SK-N-MC (cell line): ENCODE measurements at regions not wholly inside any gene's neighbourhood (a gene's known extent, or its start where the extent isn't known, plus 50 kb on each side); places are given as distances from the start of the nearest gene placed in this dataset.
A peak's percentile ranks its signal among the peaks of the same experiment; 100 is the strongest.

Source experiments
- DNase-seq: peaks from one replicate; pipeline ENCODE4 v3.0.0-alpha.2; 2011; ENCODE audit warnings: low read depth, low spot score
- H3K27ac ChIP-seq: fragments of 200-600 bp; sonication (generic); 2 replicates; pipeline ENCODE4 v1.5.1; 2016; ENCODE audit warnings: mixed run types
- H3K36me3 ChIP-seq: fragments of 200-600 bp; sonication (generic); 2 replicates; pipeline ENCODE4 v1.6.1; 2017; ENCODE audit warnings: antibody characterized with exemption, low read length, mixed read lengths; ENCODE audit not compliant: insufficient read depth
- H3K4me3 ChIP-seq: fragments of 200-600 bp; sonication (generic); 2 replicates; pipeline ENCODE4 v1.5.1; 2016
- H3K9ac ChIP-seq: fragments of 200-600 bp; sonication (generic); 2 replicates; pipeline ENCODE4 v1.8.0; 2017; ENCODE audit warnings: mixed run types, mixed read lengths; ENCODE audit not compliant: insufficient read length
- H3K9me3 ChIP-seq: fragments of 200-600 bp; sonication (generic); 2 replicates; pipeline ENCODE4 v1.6.1; 2017; ENCODE audit warnings: low read depth, mild to moderate bottlenecking, antibody characterized with exemption, low read length, moderate library complexity, mixed read lengths
- EZH2 ChIP-seq: fragments of 200-600 bp; sonication (generic); IDR thresholded peaks from one replicate; pipeline ENCODE4 v1.6.1; 2017; ENCODE audit warnings: antibody characterized with exemption
- FOXP2 ChIP-seq: optimal IDR thresholded peaks from 2 replicates; pipeline ENCODE3; 2011; ENCODE audit warnings: mild to moderate bottlenecking, moderate library complexity; ENCODE audit not compliant: insufficient read depth; ENCODE audit errors: extremely low read length, control extremely low read depth
- POLR2AphosphoS5 ChIP-seq: IDR thresholded peaks from 2 replicates; pipeline ENCODE4 v1.6.1; 2012; ENCODE audit warnings: mild to moderate bottlenecking, low read depth, low read length, borderline replicate concordance

GRCh38 chr18:8474661-8475060, 134.6 kb upstream of the RAB12 start:
- Histone ChIP-seq H3K9ac (no peak overlapping the region), H3K4me3 (no peak overlapping the region), H3K36me3 (no peaks in the 10 kb centered on the region), H3K27ac (no peak overlapping the region), H3K9me3 (no peaks in the 10 kb centered on the region)
- TF ChIP-seq POLR2AphosphoS5 (no peak), EZH2 (no peak), FOXP2 (no peak)
- DNase-seq = no peak

DNA sequence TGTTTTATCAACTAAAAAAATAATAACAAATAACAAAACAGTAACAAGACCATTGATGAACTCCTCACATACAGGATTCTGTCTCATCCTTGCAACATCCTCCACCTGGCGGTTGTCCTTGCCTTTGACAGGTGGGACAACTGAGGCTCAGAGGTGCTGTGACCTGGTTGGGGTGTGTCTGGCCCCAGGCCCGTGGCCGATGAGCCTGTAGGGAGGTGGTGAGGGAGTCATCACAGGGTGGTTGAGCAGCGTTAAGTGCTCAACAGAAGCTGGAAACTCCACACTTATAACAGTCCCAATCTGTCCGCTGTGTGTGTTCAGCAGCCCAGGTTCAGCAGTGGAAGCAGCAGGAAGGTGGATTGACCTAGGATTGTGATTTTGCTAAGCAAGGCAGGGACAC, 131.6 kb upstream of the RAB12 start:
- H3K9me3 ChIP-seq = no peaks in the 10 kb centered on the region
- H3K9ac ChIP-seq = no peak overlapping the region
- no peaks in the 10 kb centered on the region for H3K36me3 ChIP-seq
- H3K4me3 ChIP-seq = no peak overlapping the region
- H3K27ac ChIP-seq = no peak overlapping the region
- TF ChIP-seq FOXP2 = no peak
- no peak for TF ChIP-seq EZH2
- TF ChIP-seq POLR2AphosphoS5 = no peak
- DNase-seq = no peak

DNA sequence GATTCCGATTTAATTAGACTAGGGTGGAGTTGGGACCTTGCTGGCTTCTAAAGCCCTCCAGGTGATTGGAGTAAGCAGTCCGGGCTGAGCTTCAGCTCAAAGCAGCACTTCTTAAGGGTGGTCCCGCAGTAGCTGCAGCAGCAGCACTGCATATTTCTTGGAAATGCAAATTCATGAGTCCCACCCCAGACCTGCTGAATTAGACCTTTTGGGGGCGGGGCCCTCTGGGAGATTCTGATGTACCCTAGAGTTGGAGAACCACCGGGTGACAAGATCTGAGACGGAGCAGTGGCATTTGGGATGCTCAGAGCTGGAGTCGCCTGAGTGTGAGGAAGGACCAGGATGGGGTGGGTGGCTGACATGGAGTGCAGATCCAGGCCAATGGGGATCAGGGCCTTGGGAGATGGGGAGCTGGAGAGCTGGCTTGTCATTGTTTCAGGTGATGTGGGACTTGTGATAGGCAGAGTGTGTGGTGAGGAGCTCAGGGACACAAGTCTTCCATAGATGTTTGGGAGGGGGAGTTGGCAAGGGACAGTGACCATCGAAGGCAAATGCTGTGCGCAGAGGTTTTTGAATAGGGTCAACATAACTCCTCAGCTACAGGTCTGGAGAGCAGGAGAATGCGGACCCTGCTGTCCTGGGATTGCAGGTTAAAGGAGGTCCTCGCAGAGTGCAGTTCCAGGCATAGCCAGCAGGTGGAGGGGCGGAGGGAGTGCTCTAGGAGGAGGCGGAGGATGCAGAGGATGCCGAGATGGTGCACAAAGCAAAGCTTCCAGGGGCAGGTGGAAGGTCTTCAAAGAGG, 130.9 kb upstream of the RAB12 start:
- DNase-seq = peak; percentile 1
- no peak for TF ChIP-seq POLR2AphosphoS5
- no peak for TF ChIP-seq FOXP2
- no peak for TF ChIP-seq EZH2
- no peaks in the 10 kb centered on the region for H3K36me3 ChIP-seq
- no peaks in the 10 kb centered on the region for H3K9me3 ChIP-seq
- H3K9ac ChIP-seq = no peak overlapping the region
- no peak overlapping the region for H3K27ac ChIP-seq
- H3K4me3 ChIP-seq = no peak overlapping the region

DNA sequence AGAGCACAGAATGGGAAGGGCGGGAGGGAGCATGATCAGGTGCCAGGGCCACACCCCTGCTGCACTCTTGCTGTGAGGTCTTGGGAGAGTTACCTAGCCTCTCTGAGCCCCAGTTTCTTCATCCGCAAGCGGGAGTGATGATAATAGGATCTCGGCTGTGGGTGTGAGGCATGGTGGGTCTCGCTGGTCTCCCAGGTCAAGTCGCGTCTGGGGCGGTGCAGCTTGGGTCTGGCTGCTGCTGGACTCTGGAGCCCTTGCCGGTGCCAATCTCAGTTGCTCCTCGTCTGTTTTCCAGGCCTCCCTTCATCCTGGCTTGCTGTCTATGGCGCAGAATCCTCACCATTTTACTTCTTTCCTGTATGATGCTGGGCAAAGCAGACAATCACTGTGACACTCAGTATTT, 130.3 kb upstream of the RAB12 start:
- no peak overlapping the region for H3K4me3 ChIP-seq

DNA sequence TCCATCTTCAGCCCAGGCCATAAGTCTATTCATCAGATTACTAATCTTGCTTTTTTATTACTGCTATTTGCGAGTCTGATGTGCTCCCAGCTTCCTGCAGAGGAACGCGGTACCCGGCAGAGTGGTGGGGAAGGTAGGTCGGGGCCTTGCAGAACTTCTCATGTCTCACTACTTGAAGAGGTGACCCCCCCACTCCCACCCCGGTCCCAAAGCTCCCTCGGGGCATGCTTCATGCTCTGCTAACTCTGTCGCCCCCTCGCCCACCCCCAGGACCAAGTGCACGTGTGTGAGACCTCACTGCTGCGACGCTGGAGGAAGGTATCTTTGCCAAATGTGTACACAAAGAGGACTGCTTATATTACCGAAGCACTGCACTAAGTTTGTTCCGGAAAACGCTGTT, 129.4 kb upstream of the RAB12 start:
- H3K9me3 ChIP-seq = no peaks in the 10 kb centered on the region
- no peak overlapping the region for H3K4me3 ChIP-seq
- no peaks in the 10 kb centered on the region for H3K36me3 ChIP-seq
- TF ChIP-seq POLR2AphosphoS5 (no peak), FOXP2 (no peak), EZH2 (no peak)
- no peak overlapping the region for H3K9ac ChIP-seq
- H3K27ac ChIP-seq = no peak overlapping the region
- DNase-seq = no peak

More for the DNA sequence above, 130.3 kb upstream of the RAB12 start:
- Histone ChIP-seq H3K36me3 (no peaks in the 10 kb centered on the region), H3K27ac (no peak overlapping the region), H3K9ac (no peak overlapping the region), H3K9me3 (no peaks in the 10 kb centered on the region)
- TF ChIP-seq EZH2 = no peak
- no peak for TF ChIP-seq FOXP2
- no peak for TF ChIP-seq POLR2AphosphoS5
- DNase-seq = no peak

DNA sequence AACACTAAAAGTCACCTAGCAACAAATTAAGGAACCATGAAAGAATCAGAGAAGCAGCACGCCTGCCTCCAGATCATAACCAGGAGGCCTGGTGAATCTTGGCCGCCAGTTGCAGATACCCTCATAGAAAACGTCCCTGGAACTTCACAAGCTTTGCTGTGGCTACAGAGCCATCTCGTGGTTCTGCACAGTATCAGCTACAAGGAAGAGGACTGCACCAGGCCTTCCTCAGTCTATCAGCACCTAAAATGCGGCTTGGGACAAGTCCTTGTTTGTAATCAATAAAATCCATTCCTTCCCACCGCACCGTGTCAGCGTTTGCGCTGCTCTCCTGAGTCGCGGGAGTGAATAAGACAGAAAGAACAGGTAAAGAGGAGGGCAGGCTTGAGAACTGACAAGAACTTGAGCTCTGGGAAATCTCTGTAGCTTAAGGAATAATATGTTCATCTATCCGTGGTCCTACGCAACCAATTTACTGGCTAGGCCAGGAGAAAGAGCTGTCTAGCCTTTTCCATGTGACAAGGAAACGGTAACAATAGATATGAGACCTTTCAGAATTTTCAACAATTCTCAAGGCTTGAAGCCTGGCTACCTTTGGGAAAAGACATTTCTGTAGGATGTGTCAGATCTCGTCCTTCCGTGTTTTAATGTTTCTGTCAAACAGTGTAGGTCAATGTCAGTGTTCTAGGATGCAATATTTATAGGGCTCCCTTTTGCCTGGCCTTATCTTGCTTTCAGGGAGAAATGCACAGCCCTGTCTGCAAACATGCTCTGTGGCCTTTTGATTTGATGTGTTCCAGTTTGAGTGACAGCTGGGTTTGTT, 128.5 kb upstream of the RAB12 start:
- no peak for TF ChIP-seq FOXP2
- no peak for TF ChIP-seq EZH2
- no peak for TF ChIP-seq POLR2AphosphoS5
- no peak overlapping the region for H3K4me3 ChIP-seq
- peak; percentile 2 for DNase-seq
- no peaks in the 10 kb centered on the region for H3K36me3 ChIP-seq
- H3K9me3 ChIP-seq = no peaks in the 10 kb centered on the region
- no peak overlapping the region for H3K9ac ChIP-seq
- H3K27ac ChIP-seq = no peak overlapping the region

- no peak for DNase-seq
- Histone ChIP-seq H3K9me3 (no peaks in the 10 kb centered on the region), H3K36me3 (no peaks in the 10 kb centered on the region), H3K27ac (no peak overlapping the region), H3K4me3 (no peak overlapping the region), H3K9ac (no peak overlapping the region)
- no peak for TF ChIP-seq FOXP2
These were observed 124.3 kb upstream of the RAB12 start for GRCh38 chr18:8484951-8485350.

- Histone ChIP-seq H3K9me3 (no peaks in the 10 kb centered on the region), H3K4me3 (no peak overlapping the region), H3K36me3 (no peaks in the 10 kb centered on the region), H3K27ac (no peak overlapping the region), H3K9ac (no peak overlapping the region)
- no peak for DNase-seq
- TF ChIP-seq EZH2 (no peak), FOXP2 (no peak)
These were observed 119.5 kb upstream of the RAB12 start for GRCh38 chr18:8489761-8490160.

- H3K4me3 ChIP-seq = no peak overlapping the region
- H3K9me3 ChIP-seq = no peaks in the 10 kb centered on the region
- H3K27ac ChIP-seq = no peak overlapping the region
- no peak overlapping the region for H3K9ac ChIP-seq
- DNase-seq = no peak
- no peaks in the 10 kb centered on the region for H3K36me3 ChIP-seq
- TF ChIP-seq POLR2AphosphoS5 (no peak), EZH2 (no peak), FOXP2 (no peak)
These were observed 117.7 kb upstream of the RAB12 start for GRCh38 chr18:8491516-8491915.
